HG03039 (cell line): ENCODE measurements at regions not wholly inside any gene's neighbourhood (a gene's known extent, or its start where the extent isn't known, plus 50 kb on each side); places are given as distances from the start of the nearest gene placed in this dataset.

ENCODE experiments used
- ATAC-seq: cut with Tn5 transposase; IDR thresholded peaks from one replicate; pipeline ENCODE4 v1.9.1; 2021; ENCODE audit warnings: mild to moderate bottlenecking, moderate library complexity; ENCODE audit not compliant: unreplicated experiment

- ATAC-seq: no peak
These were observed 112.9 kb upstream of the IRS2 start for GRCh38 chr13:109899316-109899715.

GRCh38 chr13:109897988-109898624 is 111.7 kb upstream of the IRS2 start:
- no peak for ATAC-seq

DNA sequence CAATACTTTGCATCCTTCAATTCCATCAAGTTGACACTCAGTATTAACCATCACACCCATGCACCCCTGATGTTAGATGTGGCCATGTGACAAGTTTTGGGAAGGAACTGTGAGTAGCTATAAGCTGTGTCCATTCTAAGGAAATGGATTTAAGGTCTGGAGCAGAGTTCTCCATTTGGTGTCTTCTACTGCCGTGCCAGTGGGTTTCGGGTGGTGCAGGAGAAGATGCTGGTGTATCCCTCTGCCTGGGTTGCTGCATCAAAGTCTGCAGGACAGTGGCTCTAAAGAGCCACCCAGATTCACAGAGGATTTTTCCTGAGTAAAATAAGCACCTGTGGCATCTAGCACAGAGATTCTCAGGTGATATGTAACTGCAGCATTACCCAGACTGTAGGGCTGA is 105.7 kb upstream of the IRS2 start:
- ATAC-seq: no peak

DNA sequence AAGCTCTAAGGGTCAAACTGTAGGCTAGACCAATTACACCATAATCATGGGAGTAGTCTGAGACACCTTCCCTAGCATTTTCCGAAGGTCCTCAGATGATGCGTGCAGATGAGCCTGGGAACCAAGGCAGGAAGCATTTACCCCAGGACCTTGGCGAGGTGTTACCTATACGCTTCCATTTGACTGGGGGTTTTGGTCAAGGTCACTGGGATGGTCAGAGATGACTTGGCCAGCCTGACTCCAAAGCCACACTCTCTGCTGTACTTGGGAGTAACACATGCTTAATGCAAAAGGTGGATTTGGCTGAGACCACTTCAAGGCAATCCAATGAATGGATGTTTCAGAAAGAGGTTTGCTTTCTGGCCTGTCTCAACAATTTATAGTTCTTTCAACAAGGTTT is 98.9 kb upstream of the IRS2 start:
- ATAC-seq: no peak

DNA sequence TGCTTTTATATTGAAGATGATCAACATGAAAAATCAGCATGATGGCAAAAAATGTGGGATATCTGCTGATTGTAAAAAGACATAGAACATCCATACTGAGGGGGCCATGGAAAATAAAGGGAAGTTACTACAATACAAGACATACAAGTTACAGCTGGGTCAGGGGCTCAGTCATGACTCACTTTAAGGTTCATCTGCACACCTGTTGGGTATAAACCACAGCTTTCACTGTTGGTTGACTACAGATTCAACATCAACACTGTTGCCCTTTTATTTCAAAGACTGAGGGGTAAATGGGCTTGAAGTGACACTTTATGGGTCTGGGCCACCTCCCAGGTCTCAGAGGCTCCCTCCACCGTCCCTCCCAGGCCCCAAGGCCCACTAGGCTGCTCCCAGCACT is 98.1 kb upstream of the IRS2 start:
- ATAC-seq: no peak

DNA sequence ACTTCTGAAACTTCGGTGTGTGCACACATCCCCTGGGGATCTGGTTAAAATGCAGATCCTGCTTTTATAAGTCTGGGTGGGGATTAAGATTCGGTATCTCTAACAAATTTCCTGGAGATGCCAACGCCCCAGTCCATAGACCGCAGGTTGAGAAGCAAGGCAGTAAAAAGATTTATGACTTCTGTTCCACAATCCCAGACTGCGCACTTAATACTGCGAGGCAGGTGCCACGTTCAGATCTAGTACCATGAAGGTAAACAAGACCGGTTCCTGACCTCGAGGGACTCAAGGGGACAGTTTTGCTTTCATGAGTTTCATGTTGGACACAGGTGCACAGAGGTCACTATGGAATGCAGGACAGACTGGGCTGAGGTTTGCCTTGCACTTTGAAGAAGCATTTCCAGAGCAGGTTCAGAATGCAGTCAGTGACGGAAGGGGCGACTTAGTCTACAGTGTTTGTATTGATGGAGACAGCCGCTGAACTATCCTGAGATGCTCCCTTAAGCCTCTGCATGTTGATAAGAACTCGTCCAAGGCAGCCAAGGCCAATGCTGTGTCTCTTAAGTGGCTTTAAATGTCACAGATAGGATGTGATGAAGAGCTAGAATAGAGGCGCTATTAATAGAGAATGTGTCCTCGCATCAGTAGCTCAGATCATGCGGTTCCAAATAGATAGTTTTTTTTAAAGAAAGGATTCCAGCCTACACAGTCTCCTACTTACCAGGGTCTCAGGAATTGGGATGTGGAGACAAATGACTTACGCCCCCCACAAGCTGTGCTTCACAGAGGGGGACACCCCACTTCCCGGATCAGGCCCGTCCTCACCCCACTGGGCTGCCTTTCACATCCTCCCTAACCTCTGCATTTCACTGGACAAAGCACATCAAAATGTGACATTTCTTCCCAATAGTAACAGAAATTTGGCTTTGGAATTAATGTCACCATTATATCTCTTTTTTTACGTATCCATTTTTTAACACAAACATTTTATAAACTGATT is 97.1 kb upstream of the IRS2 start:
- ATAC-seq: no peak

- ATAC-seq: no peak
These were observed 95.7 kb upstream of the IRS2 start for GRCh38 chr13:109881961-109882558.

DNA sequence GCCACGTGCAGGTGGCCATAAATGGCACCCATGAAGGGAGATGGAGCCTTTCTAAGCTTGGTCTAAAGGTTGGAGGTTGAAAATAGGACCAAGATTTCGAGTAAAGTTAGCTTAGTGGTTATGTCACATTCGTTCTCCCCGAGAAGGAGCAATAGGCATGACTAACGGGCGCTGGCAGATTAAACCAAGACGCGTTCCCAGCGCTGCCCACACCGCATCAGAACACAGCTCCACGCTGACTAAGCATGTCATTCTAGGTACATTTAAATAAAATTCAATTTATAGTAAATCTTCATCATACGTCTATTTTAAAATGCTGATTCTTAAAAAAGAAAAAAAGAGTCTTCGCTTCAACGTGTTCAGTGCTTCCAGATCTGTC is 95.0 kb upstream of the IRS2 start:
- ATAC-seq: no peak

GRCh38 chr13:109880371-109881346 is 94.3 kb upstream of the IRS2 start:
- no peak for ATAC-seq

- no peak for ATAC-seq
These were observed 93.0 kb upstream of the IRS2 start for GRCh38 chr13:109879338-109879737.

GRCh38 chr13:109877809-109878208 is 91.4 kb upstream of the IRS2 start:
- no peak for ATAC-seq

- no peak for ATAC-seq
These were observed 89.4 kb upstream of the IRS2 start for GRCh38 chr13:109875746-109876145.

- ATAC-seq: no peak
These were observed 88.4 kb upstream of the IRS2 start for GRCh38 chr13:109874484-109875454.

DNA sequence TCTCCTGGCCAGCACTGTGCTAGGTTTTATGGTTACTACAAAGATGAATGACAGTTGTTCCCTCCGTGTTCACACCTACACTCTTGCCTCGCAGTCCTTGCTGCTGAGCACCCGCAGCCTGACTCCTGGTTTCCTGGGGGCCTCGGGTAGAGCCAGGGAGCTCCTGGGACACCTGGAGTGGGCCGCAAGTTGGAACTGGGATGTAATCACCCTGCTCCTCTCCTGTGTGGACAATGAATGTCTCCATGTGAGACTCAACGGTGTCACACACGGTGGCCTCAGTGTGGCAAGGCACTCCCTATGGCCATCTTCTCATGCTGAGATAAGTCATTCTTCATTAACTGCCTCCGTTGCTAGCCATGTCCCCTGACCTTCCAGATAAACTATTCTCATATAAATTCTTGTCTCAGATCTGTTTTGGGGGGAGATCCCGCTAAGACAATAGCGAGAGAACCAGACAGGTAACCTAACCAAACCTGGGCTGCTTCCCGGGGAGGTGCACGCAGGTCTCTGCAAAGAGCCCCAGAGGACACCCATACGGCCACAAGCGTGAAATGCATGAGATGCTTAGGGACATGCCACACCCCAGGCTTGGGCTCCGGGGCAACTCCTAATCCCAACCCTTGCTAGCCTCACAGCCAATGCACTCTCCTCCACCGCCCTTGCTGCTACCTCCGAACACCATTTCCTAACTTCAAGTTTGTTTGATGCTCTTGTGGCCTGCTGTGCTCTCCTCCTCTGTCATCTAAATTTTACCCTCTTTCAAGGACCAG is 87.2 kb upstream of the IRS2 start:
- ATAC-seq: no peak

GRCh38 chr13:109872864-109873263 is 86.5 kb upstream of the IRS2 start:
- ATAC-seq: no peak

- no peak for ATAC-seq
These were observed 84.5 kb upstream of the IRS2 start for GRCh38 chr13:109870696-109871370.

DNA sequence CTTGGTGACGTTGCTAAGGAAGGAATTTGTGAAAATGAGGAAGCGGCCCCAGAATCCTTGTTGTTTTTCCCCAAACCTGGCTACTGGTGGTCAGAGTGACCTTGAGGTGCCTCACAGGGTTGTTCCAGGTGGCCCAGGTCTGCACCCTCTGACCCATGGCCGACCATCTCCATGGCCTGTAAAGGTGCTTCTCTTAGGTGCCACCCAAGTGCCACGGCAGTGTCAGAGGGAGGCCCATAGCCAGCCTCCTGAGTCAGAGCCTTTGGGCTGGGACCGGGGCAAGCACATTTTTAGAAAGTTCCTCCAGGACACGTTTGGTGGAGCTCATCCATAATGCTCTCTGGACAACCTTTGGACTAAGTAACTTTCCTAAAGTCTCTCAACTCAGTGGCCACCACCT is 83.9 kb upstream of the IRS2 start:
- ATAC-seq: no peak
